Heart right ventricle (tissue), 16 donors: ENCODE measurements at regions not wholly inside any gene's neighbourhood (a gene's known extent, or its start where the extent isn't known, plus 50 kb on each side); places are given as distances from the start of the nearest gene placed in this dataset.

Experiments used
- ATAC-seq, 8 donors: fragments of 200-7000 bp; cut with Tn5 transposase; one replicate each; pipeline ENCODE4 v1.9.1; 2020; ENCODE audit warnings: mild to moderate bottlenecking in 8 of 8, moderate library complexity in 8 of 8, moderate number of reproducible peaks in 1 of 8
- DNase-seq, 2 donors: peaks; one replicate each; pipeline ENCODE4 v3.0.0-alpha.2; 2020
- H3K27ac ChIP-seq, 10 donors: fragments of 200-600 bp; sonication (generic) in 2 of 10; one replicate each; pipeline versions ENCODE4 v1.5.0 to v1.8.0; 2020 to 2022; ENCODE audit warnings: mild to moderate bottlenecking in 3 of 10
- H3K27me3 ChIP-seq, 7 donors: fragments of 200-600 bp; one replicate each; pipeline ENCODE4 v1.8.0; 2021 to 2022; ENCODE audit warnings: mild to moderate bottlenecking in 2 of 7
- H3K36me3 ChIP-seq, 9 donors: fragments of 200-600 bp; sonication (generic) in 1 of 9; one replicate each; pipeline versions ENCODE4 v1.5.0 to v1.8.0; 2020 to 2022; ENCODE audit warnings: mild to moderate bottlenecking in 2 of 9
- H3K4me1 ChIP-seq, 9 donors: fragments of 200-600 bp; sonication (generic) in 1 of 9; one replicate each; pipeline versions ENCODE4 v1.5.0 to v1.8.0; 2020 to 2022; ENCODE audit warnings: mild to moderate bottlenecking in 4 of 9
- H3K4me3 ChIP-seq, 10 donors: fragments of 200-600 bp; sonication (generic) in 2 of 10; one replicate each; pipeline versions ENCODE4 v1.5.0 to v1.8.0; 2020 to 2022; ENCODE audit warnings: mild to moderate bottlenecking in 7 of 10, moderate library complexity in 2 of 10
- H3K9me3 ChIP-seq, 11 donors: fragments of 200-600 bp in 10 of 11; sonication (generic) in 2 of 11; one replicate each; pipeline versions ENCODE4 v1.5.0 to v1.8.0; 2013 to 2022; ENCODE audit warnings: mild to moderate bottlenecking in 2 of 11, control low read depth in 1 of 11, moderate library complexity in 1 of 11
- WGBS, 2 donors: extraction: QIAGEN DNeasy Blood & Tissue Kit; methylation state at CpG; one replicate each; pipeline ENCODE4 v1.1.7; 2013; ENCODE audit warnings: inconsistent platforms in 1 of 2; 5-methylcytosine and 5-hydroxymethylcytosine counted together
- intact Hi-C, 10 donors: fragments of 100-400 bp; cut with DNase I; formaldehyde crosslinking; loops; one replicate each; pipeline versions ENCODE4 v1.11.1 to v1.14.2; 2022
- TF ChIP-seq, protein P1 (sequence below), 9 donors: fragments of 200-600 bp; sonication (generic) in 2 of 9; IDR thresholded peaks; one replicate each; pipeline versions ENCODE4 v1.5.0 to v1.8.0; 2021 to 2022; ENCODE audit warnings: antibody characterized with exemption in 9 of 9, mild to moderate bottlenecking in 5 of 9, moderate library complexity in 1 of 9
- donor health status: Arrhythmogenic right ventricular cardiomyopathy.
- donor health status: ischemic (EF 13 %, LVEDD 7.1; RV severe dilation, severe dysfunction).
- donor health status: healthy with polysubstance abuse.
- donor health status: DM: no; HTN: yes; CAD: no.
- donor health status: DM: no; HTN: no; CAD: no.
- donor health status: ischemic (EF 25% LVEDD 6.9; RV normal size, moderate dysfunction).
- donor health status: ischemic (EF 25% LVEDD 5.7; RV mildly dilated, moderate dysfunction).
- donor health status: healthy.
- donor health status: DM: yes; HTN: yes; CAD: no.
- donor health status: Ischemic cardiomyopathy.
- donor health status: ischemic (EF 35%, LVEDD 5.7; RV mildly dilated, moderate dysfunction).
- donor health status: nonischemic (EF 11% LVEDD 7.7; RV severe dilation, severe dysfunction).
- donor health status: DM: yes; HTN: yes; CAD: no.
- donor health status: PGD.
- donor health status: ischemic (EF 29% LVEDD 5.4; RV normal size, mild dysfunction).
- donor health status: nonischemic (EF 23%, LVEDD 6.1; RV moderate dilation, normal function).

DNA sequence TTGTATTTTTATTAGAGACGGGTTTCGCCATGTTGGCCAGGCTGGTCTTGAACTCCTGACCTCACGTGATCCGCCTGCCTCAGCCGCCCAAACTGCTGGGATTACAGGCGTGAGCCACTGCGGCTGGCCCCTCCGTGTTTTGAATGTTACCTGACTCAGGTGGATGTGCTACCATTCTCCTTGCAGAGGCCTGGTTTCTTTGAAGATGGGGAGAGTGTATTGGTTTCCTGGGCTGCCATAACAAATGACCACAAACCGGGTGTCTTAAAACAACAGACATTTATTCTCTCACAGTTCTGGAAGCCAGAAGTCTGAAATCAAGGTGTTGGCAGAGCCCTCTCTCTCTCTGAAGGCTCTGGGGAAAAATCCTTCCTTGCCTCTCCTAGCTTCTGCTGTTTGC, 98.0 kb downstream of the IRF2BPL start:
- DNase-seq: no peak
- TF ChIP-seq, protein P1, sequence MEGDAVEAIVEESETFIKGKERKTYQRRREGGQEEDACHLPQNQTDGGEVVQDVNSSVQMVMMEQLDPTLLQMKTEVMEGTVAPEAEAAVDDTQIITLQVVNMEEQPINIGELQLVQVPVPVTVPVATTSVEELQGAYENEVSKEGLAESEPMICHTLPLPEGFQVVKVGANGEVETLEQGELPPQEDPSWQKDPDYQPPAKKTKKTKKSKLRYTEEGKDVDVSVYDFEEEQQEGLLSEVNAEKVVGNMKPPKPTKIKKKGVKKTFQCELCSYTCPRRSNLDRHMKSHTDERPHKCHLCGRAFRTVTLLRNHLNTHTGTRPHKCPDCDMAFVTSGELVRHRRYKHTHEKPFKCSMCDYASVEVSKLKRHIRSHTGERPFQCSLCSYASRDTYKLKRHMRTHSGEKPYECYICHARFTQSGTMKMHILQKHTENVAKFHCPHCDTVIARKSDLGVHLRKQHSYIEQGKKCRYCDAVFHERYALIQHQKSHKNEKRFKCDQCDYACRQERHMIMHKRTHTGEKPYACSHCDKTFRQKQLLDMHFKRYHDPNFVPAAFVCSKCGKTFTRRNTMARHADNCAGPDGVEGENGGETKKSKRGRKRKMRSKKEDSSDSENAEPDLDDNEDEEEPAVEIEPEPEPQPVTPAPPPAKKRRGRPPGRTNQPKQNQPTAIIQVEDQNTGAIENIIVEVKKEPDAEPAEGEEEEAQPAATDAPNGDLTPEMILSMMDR (IDR thresholded peaks at IDR 0.05): no peak
- 95 to 96% methylated on average over 9 of the region's 9 CpGs for WGBS, 2 donors
- no peak overlapping the region for H3K4me3 ChIP-seq
- ATAC-seq: no peak
- peaks cover 9 to 48% (median 33%) of the 10 kb centered on the region in 9 donors for H3K4me1 ChIP-seq
- peak overlapping the region in 2 of 10 donors; percentile 2 to 65 for H3K27ac ChIP-seq
- H3K27me3 ChIP-seq: no peaks in the 10 kb centered on the region
- intact Hi-C loops: no loop called here
- no peaks in the 10 kb centered on the region for H3K9me3 ChIP-seq
- H3K36me3 ChIP-seq: no peaks in the 10 kb centered on the region

DNA sequence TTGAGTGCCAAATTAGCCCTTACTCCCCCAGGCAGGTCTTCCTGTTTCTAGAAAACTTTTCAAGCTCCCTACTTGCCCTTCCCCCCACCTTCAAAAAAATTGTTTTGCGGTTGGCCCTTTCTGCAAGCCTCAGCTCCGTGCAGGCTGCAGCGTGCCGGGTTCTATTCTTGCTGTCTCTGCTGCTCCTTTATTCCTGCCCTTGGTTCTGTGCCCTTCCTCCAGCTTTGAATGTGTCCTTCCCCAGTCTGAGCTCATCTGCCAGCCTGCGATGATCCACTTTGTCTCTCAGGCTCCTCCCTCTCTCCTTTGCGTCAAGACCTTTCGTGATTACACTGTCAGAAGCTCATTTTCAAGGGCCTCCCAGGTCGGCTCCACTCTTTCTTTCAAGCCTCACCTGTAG, 98.6 kb downstream of the IRF2BPL start:
- Histone ChIP-seq H3K4me3 (no peak overlapping the region), H3K9me3 (no peaks in the 10 kb centered on the region), H3K27me3 (no peaks in the 10 kb centered on the region), H3K36me3 (no peaks in the 10 kb centered on the region), H3K27ac (peak overlapping the region in 2 of 10 donors; percentile 10 to 65), H3K4me1 (peaks cover 9 to 48% (median 34%) of the 10 kb centered on the region in 9 donors)
- DNase-seq: no peak
- WGBS, 2 donors: 59 to 75% methylated on average over 8 of the region's 8 CpGs
- intact Hi-C loops: no loop called here
- TF ChIP-seq, protein P1 (IDR thresholded peaks at IDR 0.05): no peak
- ATAC-seq: peak in 6 of 8 donors; percentile 13 to 44 (median 30)

DNA sequence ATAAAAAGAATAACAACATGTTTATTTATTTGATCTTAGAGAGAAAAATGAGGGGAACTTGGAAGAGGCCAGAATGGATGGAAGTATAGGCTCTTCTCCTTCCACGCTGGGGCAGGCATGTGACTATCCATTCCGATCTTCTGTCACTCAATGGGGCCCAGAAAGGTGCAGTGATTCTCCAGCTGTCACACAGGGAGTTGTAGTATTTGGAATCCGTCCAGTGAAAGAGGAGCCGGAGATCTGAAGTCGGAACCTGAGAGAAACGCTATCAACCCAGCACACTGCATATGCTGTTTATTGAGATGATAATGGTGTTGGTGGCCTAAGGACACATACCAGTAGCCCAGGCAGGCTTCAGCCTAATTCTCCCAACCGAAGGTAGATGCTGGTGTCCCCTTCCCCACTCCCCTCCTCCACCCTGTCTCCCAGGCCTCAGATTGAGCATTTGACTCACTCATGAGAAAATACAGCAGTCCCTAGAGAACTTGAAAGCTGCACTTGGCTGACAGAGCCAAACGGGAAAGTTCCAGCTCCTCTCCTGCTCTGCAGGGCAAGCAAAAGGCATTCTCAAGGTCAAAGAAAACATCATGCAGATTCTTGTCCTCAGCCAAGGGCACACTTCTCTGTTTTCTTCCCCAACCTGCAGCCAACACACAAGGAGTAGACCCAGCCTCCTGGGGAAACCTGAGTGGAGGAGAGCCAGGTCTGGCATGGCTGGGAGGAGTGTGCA, 100.4 kb downstream of the IRF2BPL start:
- no peak for ATAC-seq
- intact Hi-C loops: no loop called here
- 49 to 54% methylated on average over 8 of the region's 8 CpGs for WGBS, 2 donors
- no peak overlapping the region for H3K4me3 ChIP-seq
- DNase-seq: no peak
- no peaks in the 10 kb centered on the region for H3K27me3 ChIP-seq
- H3K9me3 ChIP-seq: no peaks in the 10 kb centered on the region
- no peaks in the 10 kb centered on the region for H3K36me3 ChIP-seq
- peaks cover 11 to 58% (median 34%) of the 10 kb centered on the region in 9 donors for H3K4me1 ChIP-seq
- TF ChIP-seq, protein P1 (IDR thresholded peaks at IDR 0.05): no peak
- peak overlapping the region in 4 of 10 donors; percentile 15 to 52 (median 37) for H3K27ac ChIP-seq

DNA sequence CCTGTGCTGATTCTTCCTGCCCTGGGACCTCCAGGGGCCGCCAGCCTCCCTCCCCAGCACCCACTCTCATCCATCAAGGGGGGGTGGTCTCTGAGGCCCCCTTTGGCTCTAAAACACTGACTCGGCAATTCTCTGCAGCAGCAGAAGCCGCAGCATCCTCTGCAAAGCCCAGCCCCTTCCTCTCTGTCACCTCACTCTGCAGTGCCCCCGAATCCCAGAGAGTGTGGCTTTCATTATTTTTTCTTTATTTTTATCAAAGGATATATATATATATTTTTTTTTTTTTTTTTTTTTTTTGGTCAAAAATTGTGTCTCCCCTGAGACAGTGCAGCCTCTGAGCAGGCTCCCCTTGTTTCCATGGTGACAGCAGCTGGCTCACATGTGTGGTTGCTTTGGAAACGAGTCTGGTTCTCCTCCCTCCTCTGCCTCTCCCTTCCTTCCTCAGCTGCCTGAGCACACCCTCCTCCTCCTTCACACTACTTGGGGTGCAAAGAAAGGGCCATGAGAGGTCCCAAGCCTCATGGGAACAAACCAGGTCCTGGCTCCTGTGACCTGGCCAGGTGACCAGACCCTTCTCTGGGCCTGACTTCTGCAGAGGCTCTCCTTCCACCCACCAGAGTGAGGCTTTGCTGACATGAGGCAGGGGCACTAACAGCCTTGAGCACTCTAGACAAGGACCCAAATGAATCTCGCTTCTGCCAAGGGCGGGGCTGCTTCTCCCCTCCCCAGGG, 100.5 kb downstream of the LRRC74A start:
- peaks cover 11 to 67% (median 42%) of the 10 kb centered on the region in 9 donors for H3K4me1 ChIP-seq
- no peaks in the 10 kb centered on the region for H3K36me3 ChIP-seq
- peak; percentile 53 to 90 (median 79) for ATAC-seq
- H3K27ac ChIP-seq: peak overlapping the region in 8 of 10 donors; percentile 24 to 52 (median 43)
- peak; percentile 57 to 84 for DNase-seq
- intact Hi-C loops: no loop called here
- H3K4me3 ChIP-seq: no peak overlapping the region
- TF ChIP-seq, protein P1 (IDR thresholded peaks at IDR 0.05): no peak
- no peaks in the 10 kb centered on the region for H3K27me3 ChIP-seq
- no peaks in the 10 kb centered on the region for H3K9me3 ChIP-seq
- 51 to 53% methylated on average over 7 of the region's 7 CpGs for WGBS, 2 donors
